ENCODE measurements at regions not wholly inside any gene's neighbourhood (a gene's known extent, or its start where the extent isn't known, plus 50 kb on each side); places are given as distances from the start of the nearest gene placed in this dataset.
"Not testable (repeated sequence)": the region's sequence is repeated elsewhere in the genome, so short reads cannot be mapped to it uniquely, and the experiment has no call there.

GRCh38 chr14:105686462-105687170 is 160.2 kb downstream of the TMEM121 start:
- TF ChIP-seq CTCF (IDR thresholded peaks at IDR 0.05); CEBPB (IDR thresholded peaks at IDR 0.05); REST (IDR thresholded peaks at IDR 0.05); CHD2 (IDR thresholded peaks at IDR 0.05; ENCODE audit: low read length, partially characterized antibody); CHD4 (IDR thresholded peaks at IDR 0.05; ENCODE audit: borderline replicate concordance); USF2 (IDR thresholded peaks at IDR 0.05): not testable (repeated sequence)
